SK-N-SH treated with all-trans-retinoic acid at 6 μM for 48 hours (cell line): ENCODE measurements at regions not wholly inside any gene's neighbourhood (a gene's known extent, or its start where the extent isn't known, plus 50 kb on each side); places are given as distances from the start of the nearest gene placed in this dataset.

Experiments used
- ATAC-seq: fragments of 200-7000 bp; cut with Tn5 transposase; 3 replicates; pipeline ENCODE4 v1.9.1; 2020; ENCODE audit warnings: mild to moderate bottlenecking, moderate library complexity
- ARNTL ChIP-seq: fragments of 450-650 bp; formaldehyde crosslinking; IDR thresholded peaks from 2 replicates; pipeline ENCODE4 v1.5.0; 2020; ENCODE audit warnings: low read depth, mild to moderate bottlenecking, moderate library complexity, borderline replicate concordance
- CSDC2 ChIP-seq: fragments of 250-450 bp; sonication (Bioruptor Pico); IDR thresholded peaks from 2 replicates; pipeline ENCODE4 v1.5.0; 2020; ENCODE audit warnings: mild to moderate bottlenecking, moderate library complexity
- CSRNP3 ChIP-seq: fragments of 250-450 bp; sonication (Bioruptor Pico); IDR thresholded peaks from 2 replicates; pipeline ENCODE4 v1.5.1; 2021; ENCODE audit warnings: mild to moderate bottlenecking, moderate library complexity
- ESRRG ChIP-seq: fragments of 250-450 bp; sonication (Bioruptor Pico); IDR thresholded peaks from 2 replicates; pipeline ENCODE4 v1.6.1; 2021; ENCODE audit warnings: mild to moderate bottlenecking
- GLIS3 ChIP-seq: fragments of 250-450 bp; sonication (Bioruptor Pico); IDR thresholded peaks from 2 replicates; pipeline ENCODE4 v1.5.0; 2020; ENCODE audit warnings: mild to moderate bottlenecking, moderate library complexity
- OSR1 ChIP-seq: fragments of 250-450 bp; sonication (Bioruptor Pico); IDR thresholded peaks from 2 replicates; pipeline ENCODE4 v1.8.0; 2022; ENCODE audit warnings: moderate library complexity, mild to moderate bottlenecking, inconsistent platforms
- PATZ1 ChIP-seq: fragments of 250-450 bp; sonication (Bioruptor Pico); IDR thresholded peaks from 2 replicates; pipeline ENCODE4 v1.8.0; 2020; ENCODE audit warnings: mild to moderate bottlenecking, moderate library complexity, borderline replicate concordance
- POU6F1 ChIP-seq: fragments of 250-450 bp; sonication (Bioruptor Pico); IDR thresholded peaks from 2 replicates; pipeline ENCODE4 v1.8.0; 2021; ENCODE audit warnings: low read depth, mild to moderate bottlenecking, moderate library complexity, borderline replicate concordance
- PPARA ChIP-seq: fragments of 250-450 bp; sonication (Bioruptor Pico); IDR thresholded peaks from 2 replicates; pipeline ENCODE4 v1.5.0; 2020; ENCODE audit warnings: mild to moderate bottlenecking, borderline replicate concordance
- RARB ChIP-seq: fragments of 250-450 bp; sonication (Bioruptor Pico); IDR thresholded peaks from 2 replicates; pipeline ENCODE4 v1.8.0; 2021; ENCODE audit warnings: mild to moderate bottlenecking, moderate library complexity
- SNAI2 ChIP-seq: fragments of 250-450 bp; sonication (Bioruptor Pico); IDR thresholded peaks from 2 replicates; pipeline ENCODE4 v1.5.0; 2020; ENCODE audit warnings: mild to moderate bottlenecking, moderate library complexity
- TCF4 ChIP-seq: fragments of 250-450 bp; sonication (Bioruptor Pico); IDR thresholded peaks from 2 replicates; pipeline ENCODE4 v1.8.0; 2021; ENCODE audit warnings: mild to moderate bottlenecking, moderate library complexity, borderline replicate concordance
- TOX ChIP-seq: fragments of 250-450 bp; sonication (Bioruptor Pico); IDR thresholded peaks from 2 replicates; pipeline ENCODE4 v1.8.0; 2021; ENCODE audit warnings: mild to moderate bottlenecking, moderate library complexity, borderline replicate concordance
- TSHZ2 ChIP-seq: fragments of 250-450 bp; sonication (Bioruptor Pico); IDR thresholded peaks from 2 replicates; pipeline ENCODE4 v1.5.0; 2020; ENCODE audit warnings: mild to moderate bottlenecking, moderate library complexity
- ZC3H10 ChIP-seq: fragments of 250-450 bp; sonication (Bioruptor Pico); IDR thresholded peaks from 2 replicates; pipeline ENCODE4 v1.5.1; 2021; ENCODE audit warnings: mild to moderate bottlenecking, moderate library complexity
- ZFP3 ChIP-seq: fragments of 250-450 bp; sonication (Bioruptor Pico); IDR thresholded peaks from 2 replicates; pipeline ENCODE4 v1.5.0; 2020; ENCODE audit warnings: mild to moderate bottlenecking, moderate library complexity
- ZFP30 ChIP-seq: fragments of 450-650 bp; formaldehyde crosslinking; IDR thresholded peaks from 2 replicates; pipeline ENCODE4 v1.5.0; 2022; ENCODE audit warnings: mild to moderate bottlenecking, moderate library complexity
- ZNF565 ChIP-seq: fragments of 450-650 bp; formaldehyde crosslinking; conservative IDR thresholded peaks from 2 replicates; pipeline ENCODE4 v1.5.0; 2020; ENCODE audit warnings: low read depth, mild to moderate bottlenecking, moderate library complexity
- ZNF70 ChIP-seq: fragments of 450-650 bp; formaldehyde crosslinking; IDR thresholded peaks from 2 replicates; pipeline ENCODE4 v1.5.0; 2020; ENCODE audit warnings: mild to moderate bottlenecking, moderate library complexity
- ZNF8 ChIP-seq: fragments of 450-650 bp; formaldehyde crosslinking; IDR thresholded peaks from 2 replicates; pipeline ENCODE4 v1.5.0; 2020; ENCODE audit warnings: mild to moderate bottlenecking, moderate library complexity
- TF ChIP-seq, protein P1 (sequence below): fragments of 250-450 bp; sonication (Bioruptor Pico); IDR thresholded peaks from 2 replicates; pipeline ENCODE4 v1.5.1; 2020; ENCODE audit warnings: low read depth, mild to moderate bottlenecking, moderate library complexity

DNA sequence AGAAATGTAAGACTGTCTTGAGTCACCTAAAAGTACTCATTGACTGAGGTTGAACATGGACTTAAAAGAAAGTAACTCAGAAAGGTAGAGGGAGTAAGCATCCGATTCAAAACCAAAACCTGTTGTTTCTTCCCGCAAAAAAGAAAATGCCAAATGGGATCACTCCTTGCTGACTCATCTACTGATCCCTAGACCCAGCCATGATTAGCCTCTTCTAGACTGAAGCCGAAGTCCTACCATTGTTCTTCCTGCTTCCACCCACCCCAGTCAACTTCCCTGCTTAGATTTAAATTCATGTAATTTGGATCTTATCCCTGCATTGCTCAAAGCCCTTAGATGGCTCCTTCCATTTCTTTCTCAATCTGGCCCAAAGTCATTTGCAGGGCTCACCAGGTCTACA is 760.5 kb upstream of the SOX9 start:
- TF ChIP-seq ARNTL (CRISPR knock-in tag), result no peak
- TF ChIP-seq, protein P1, sequence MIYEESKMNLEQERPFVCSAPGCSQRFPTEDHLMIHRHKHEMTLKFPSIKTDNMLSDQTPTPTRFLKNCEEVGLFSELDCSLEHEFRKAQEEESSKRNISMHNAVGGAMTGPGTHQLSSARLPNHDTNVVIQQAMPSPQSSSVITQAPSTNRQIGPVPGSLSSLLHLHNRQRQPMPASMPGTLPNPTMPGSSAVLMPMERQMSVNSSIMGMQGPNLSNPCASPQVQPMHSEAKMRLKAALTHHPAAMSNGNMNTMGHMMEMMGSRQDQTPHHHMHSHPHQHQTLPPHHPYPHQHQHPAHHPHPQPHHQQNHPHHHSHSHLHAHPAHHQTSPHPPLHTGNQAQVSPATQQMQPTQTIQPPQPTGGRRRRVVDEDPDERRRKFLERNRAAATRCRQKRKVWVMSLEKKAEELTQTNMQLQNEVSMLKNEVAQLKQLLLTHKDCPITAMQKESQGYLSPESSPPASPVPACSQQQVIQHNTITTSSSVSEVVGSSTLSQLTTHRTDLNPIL, result no peak
- TF ChIP-seq POU6F1 (CRISPR knock-in tag), result no peak
- TF ChIP-seq TSHZ2, result no peak
- TF ChIP-seq ZFP30 (CRISPR knock-in tag), result no peak
- no peak for TF ChIP-seq ZC3H10 (CRISPR knock-in tag)
- no peak for ATAC-seq

GRCh38 chr17:71361656-71362450 is 759.0 kb upstream of the SOX9 start:
- no peak for ATAC-seq
- no peak for TF ChIP-seq TSHZ2
- TF ChIP-seq PPARA, result no peak
- no peak for TF ChIP-seq ZFP3 (CRISPR knock-in tag)
- TF ChIP-seq TCF4 (CRISPR knock-in tag), result no peak
- TF ChIP-seq RARB (CRISPR knock-in tag), result no peak
- TF ChIP-seq ESRRG (CRISPR knock-in tag), result no peak
- no peak for TF ChIP-seq ZFP30 (CRISPR knock-in tag)
- TF ChIP-seq PATZ1 (CRISPR knock-in tag), result no peak
- no peak for TF ChIP-seq ZC3H10 (CRISPR knock-in tag)
- no peak for TF ChIP-seq ZNF565
- no peak for TF ChIP-seq CSDC2
- TF ChIP-seq OSR1, result no peak
- TF ChIP-seq ZNF8, result no peak
- no peak for TF ChIP-seq GLIS3 (CRISPR knock-in tag)
- no peak for TF ChIP-seq CSRNP3 (CRISPR knock-in tag)
- no peak for TF ChIP-seq POU6F1 (CRISPR knock-in tag)
- TF ChIP-seq ZNF70 (CRISPR knock-in tag), result no peak
- TF ChIP-seq TOX (CRISPR knock-in tag), result no peak
- no peak for TF ChIP-seq SNAI2 (CRISPR knock-in tag)
